AG09319 (cell line): ENCODE measurements at regions not wholly inside any gene's neighbourhood (a gene's known extent, or its start where the extent isn't known, plus 50 kb on each side); places are given as distances from the start of the nearest gene placed in this dataset.

ENCODE experiments used
- DNase-seq: peaks from one replicate; pipeline ENCODE4 v3.0.0-alpha.2; 2010; ENCODE audit warnings: low read depth; ENCODE audit errors: extremely low read depth
- CTCF ChIP-seq: IDR thresholded peaks from 2 replicates; pipeline ENCODE4 v1.5.1; 2011; ENCODE audit warnings: low read depth, mild to moderate bottlenecking, inconsistent platforms, low read length, moderate library complexity

GRCh38 chr10:81784111-81784597 is 90.8 kb upstream of the NRG3 start:
- no peak for DNase-seq

GRCh38 chr10:81792729-81793128 is 82.3 kb upstream of the NRG3 start:
- no peak for TF ChIP-seq CTCF
- DNase-seq = no peak

More at GRCh38 chr10:81784111-81784597, 90.8 kb upstream of the NRG3 start:
- TF ChIP-seq CTCF = no peak

- no peak for TF ChIP-seq CTCF
- no peak for DNase-seq
Measured at GRCh38 chr10:81806842-81807241, 68.2 kb upstream of the NRG3 start.

GRCh38 chr10:81814842-81815241 is 60.2 kb upstream of the NRG3 start:
- no peak for TF ChIP-seq CTCF
- DNase-seq = no peak

- TF ChIP-seq CTCF = no peak
- no peak for DNase-seq
Measured at GRCh38 chr10:81817596-81818170, 57.3 kb upstream of the NRG3 start.

GRCh38 chr10:81820418-81820817 is 54.6 kb upstream of the NRG3 start:
- DNase-seq = no peak

More at GRCh38 chr10:81820418-81820817, 54.6 kb upstream of the NRG3 start:
- no peak for TF ChIP-seq CTCF
